ENCODE measurements at regions not wholly inside any gene's neighbourhood (a gene's known extent, or its start where the extent isn't known, plus 50 kb on each side); places are given as distances from the start of the nearest gene placed in this dataset.

DNA sequence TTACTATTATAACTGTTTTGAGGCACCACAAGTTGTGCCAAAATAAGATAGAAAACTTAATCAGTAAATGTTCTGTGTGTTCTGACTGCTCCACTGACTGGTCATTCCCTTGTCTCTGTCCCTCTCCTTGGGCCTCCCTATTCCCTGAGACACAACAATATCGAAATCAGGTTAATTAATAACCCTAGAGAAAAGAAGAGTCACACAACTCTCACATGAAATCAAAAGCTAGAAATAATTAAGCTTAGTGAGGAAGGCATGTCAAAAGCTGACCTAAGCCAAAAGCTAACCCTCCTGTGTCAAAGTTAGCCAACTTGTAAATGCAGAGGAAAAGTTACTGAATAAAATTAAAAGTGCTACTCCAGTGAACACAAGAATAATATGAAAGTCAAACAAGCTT, 53.8 kb upstream of the CCDC196 start:
- Histone ChIP-seq H3K4ac (ENCODE audit: low read depth, low read length) (no peak overlapping the region), H2AFZ (replicated peaks; ENCODE audit: low read length, poor library complexity) (no peak overlapping the region), H3K79me1 (ENCODE audit: low read depth in 1 of 2, low read length in 2 of 2) (no peaks in the 10 kb centered on the region), H3K4me3 (ENCODE audit: insufficient read depth, low read depth, low read length) (no peak overlapping the region), H2BK120ac (ENCODE audit: low read depth, low read length) (no peak overlapping the region), H3K9ac (ENCODE audit: low read depth, low read length) (no peak overlapping the region), H3K9me3 (ENCODE audit: control insufficient read depth, insufficient read depth, low read length) (peaks cover 2% of the 10 kb centered on the region; the same call in 1 of the 2 replicates), H2BK15ac (ENCODE audit: low read depth, low read length) (no peak overlapping the region), H3K4me2 (ENCODE audit: low read depth, low read length) (no peak overlapping the region), H3K18ac (ENCODE audit: low read depth, low read length) (no peak overlapping the region), H4K91ac (ENCODE audit: insufficient read depth, low read depth, low read length) (no peak overlapping the region), H3K27ac (ENCODE audit: insufficient read depth, low read length) (no peak overlapping the region), H4K20me1 (ENCODE audit: insufficient read depth, low read length) (no peaks in the 10 kb centered on the region), H3K14ac (replicated peaks; ENCODE audit: low read depth, low read length) (no peak overlapping the region), H3K56ac (ENCODE audit: extremely low read depth, insufficient read depth, low read length) (no peak overlapping the region), H4K8ac (ENCODE audit: low read depth in 2 of 2, low read length in 2 of 2) (no peak overlapping the region), H3K9me1 (ENCODE audit: insufficient read depth, low read length) (no peaks in the 10 kb centered on the region), H2BK20ac (ENCODE audit: low read depth, low read length) (no peak overlapping the region), H4K5ac (ENCODE audit: low read depth, low read length) (no peak overlapping the region), H3K4me1 (ENCODE audit: control insufficient read depth, insufficient read depth, low read length) (no peaks in the 10 kb centered on the region), H3K27me3 (ENCODE audit: control insufficient read depth, insufficient read depth, low read length) (no peaks in the 10 kb centered on the region), H3K36me3 (ENCODE audit: control insufficient read depth, insufficient read depth, low read length) (no peaks in the 10 kb centered on the region), H3K23ac (ENCODE audit: low read depth, low read length) (no peak overlapping the region), H2AK9ac (replicated peaks; ENCODE audit: low read depth, low read length, poor library complexity) (no peak overlapping the region), H2AK5ac (ENCODE audit: low read depth, low read length) (no peak overlapping the region), H2BK5ac (ENCODE audit: low read depth, low read length, poor library complexity, severe bottlenecking) (no peak overlapping the region)
- WGBS, 2 experiments (ENCODE audit: extremely low coverage in 2 of 2, insufficient read length in 1 of 2), result no CpG with 5 or more reads among the region's 1 CpG
- POLR2A ChIA-PET (ENCODE audit: unreplicated experiment), result no interaction called here
- BruUV-seq (replicated peaks), result no TSS peak
- TF ChIP-seq RFX5 (IDR thresholded peaks at IDR 0.05; ENCODE audit: low read depth, low read length) (no peak), RAD21 (IDR thresholded peaks at IDR 0.05; ENCODE audit: low read length) (no peak), CEBPB (IDR thresholded peaks at IDR 0.05; ENCODE audit: low read depth, low read length) (no peak), SMC3 (IDR thresholded peaks at IDR 0.05; ENCODE audit: low read depth, low read length) (no peak)
- TF ChIP-seq, protein P1, sequence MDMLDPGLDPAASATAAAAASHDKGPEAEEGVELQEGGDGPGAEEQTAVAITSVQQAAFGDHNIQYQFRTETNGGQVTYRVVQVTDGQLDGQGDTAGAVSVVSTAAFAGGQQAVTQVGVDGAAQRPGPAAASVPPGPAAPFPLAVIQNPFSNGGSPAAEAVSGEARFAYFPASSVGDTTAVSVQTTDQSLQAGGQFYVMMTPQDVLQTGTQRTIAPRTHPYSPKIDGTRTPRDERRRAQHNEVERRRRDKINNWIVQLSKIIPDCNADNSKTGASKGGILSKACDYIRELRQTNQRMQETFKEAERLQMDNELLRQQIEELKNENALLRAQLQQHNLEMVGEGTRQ (IDR thresholded peaks at IDR 0.05; ENCODE audit: low read depth, low read length), result no peak
- dilution Hi-C loops (cut with HindIII; ENCODE audit: low sequenced_read_pairs, unreplicated experiment), result no loop called here
- CTCF ChIA-PET, result no interaction called here
- ATAC-seq (ENCODE audit: low read depth) (no peak), DNase-seq (no peak)
- in situ Hi-C loops (cut with MboI; ENCODE audit: low sequenced_read_pairs), result no loop called here
- intact Hi-C loops (cut with micrococcal nuclease), result no loop called here
